ENCODE measurements at regions not wholly inside any gene's neighbourhood (a gene's known extent, or its start where the extent isn't known, plus 50 kb on each side); places are given as distances from the start of the nearest gene placed in this dataset.
"Not testable (repeated sequence)": the region's sequence is repeated elsewhere in the genome, so short reads cannot be mapped to it uniquely, and the experiment has no call there.

DNA sequence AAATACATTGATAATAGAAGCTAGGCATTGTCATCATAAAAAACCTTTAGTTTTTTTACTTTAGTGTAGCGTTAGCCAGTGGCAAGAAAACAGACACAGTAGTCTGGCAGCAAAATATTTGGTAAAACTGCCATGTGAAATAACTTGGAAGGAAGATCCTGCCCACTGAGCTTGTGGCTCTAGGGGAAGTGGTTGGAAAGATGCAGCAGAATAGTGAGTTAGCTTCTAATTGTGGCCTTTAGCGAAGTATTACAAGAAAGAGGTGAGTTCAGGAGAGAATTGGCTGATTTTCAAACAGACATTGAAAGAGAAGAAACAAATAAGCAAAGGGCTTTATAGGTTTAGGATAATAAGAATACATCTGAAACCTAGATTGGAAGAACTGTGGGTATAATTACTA lies 1887.8 kb upstream of the CELF4 start:
- no peak for DNase-seq

DNA sequence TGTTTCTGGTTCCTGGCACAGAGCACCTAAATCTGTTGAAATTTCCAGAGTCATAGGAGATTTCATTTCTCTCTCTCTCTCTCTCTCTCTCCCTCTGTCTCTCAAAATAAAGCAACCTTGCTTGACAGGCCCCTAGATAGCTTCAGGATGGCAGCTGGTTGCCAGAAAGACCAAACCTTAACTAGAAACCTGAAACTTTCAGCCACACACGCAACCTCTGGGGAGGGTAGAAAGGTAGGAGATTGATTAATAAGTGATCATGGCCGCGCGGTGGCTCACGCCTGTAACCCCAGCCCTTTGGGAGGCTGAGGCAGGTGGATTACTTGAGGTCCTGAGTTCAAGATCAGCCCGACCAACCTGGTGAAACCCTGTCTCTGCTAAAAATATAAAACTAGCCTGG lies 1885.4 kb upstream of the CELF4 start:
- DNase-seq = no peak

DNA sequence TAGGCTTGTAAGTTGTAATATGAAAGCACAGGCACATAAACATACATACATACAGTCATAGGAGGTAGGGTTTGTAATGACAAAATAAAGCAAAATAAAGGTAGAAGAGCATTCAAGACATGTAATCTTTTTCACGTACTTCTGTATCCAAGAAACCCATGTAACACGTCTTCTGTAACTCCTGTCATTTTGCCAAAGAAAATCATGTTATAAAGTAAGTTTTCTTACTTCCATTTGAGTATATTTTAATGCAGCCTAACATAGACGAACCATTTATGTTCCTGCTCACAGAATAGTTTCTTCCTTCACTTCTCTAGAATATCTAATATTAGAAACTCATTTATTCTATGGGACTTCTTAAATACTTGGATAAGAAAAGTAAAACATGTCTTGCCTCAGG lies 1884.0 kb upstream of the CELF4 start:
- no peak for DNase-seq

DNA sequence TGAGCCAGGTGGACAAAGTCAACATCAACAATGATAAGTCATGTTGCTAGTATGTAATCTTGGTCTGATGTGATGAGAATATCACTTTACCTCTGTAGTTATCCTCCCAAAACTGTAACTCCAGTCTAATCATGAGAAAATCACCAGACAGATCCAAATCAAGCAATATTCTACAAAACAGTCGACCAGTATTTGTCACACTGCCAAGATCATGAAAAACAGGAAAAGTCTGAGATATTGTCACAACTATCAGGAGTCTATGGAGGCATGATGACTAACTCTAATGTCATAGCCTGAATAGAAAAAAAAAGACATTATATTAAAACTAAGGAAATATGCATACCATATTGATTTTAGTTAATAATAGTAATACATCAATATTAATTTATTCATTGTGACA lies 1883.3 kb upstream of the CELF4 start:
- DNase-seq = no peak

DNA sequence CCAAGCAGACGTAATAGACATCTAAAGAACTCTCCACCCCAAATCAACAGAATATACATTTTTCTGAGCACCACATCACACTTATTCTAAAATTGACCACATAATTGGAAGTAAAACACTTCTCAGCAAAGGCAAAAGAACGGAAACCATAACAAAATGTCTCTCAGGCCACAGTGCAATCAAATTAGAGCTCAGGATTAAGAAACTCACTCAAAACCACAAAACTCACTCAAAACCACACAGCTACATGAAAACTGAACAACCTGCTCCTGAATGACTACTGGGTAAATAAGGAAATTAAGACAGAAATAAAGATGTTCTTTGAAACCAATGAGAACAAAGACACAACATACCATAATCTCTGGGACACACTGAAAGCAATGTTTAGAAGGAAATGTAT lies 1879.4 kb upstream of the CELF4 start:
- not testable (repeated sequence) for DNase-seq

DNA sequence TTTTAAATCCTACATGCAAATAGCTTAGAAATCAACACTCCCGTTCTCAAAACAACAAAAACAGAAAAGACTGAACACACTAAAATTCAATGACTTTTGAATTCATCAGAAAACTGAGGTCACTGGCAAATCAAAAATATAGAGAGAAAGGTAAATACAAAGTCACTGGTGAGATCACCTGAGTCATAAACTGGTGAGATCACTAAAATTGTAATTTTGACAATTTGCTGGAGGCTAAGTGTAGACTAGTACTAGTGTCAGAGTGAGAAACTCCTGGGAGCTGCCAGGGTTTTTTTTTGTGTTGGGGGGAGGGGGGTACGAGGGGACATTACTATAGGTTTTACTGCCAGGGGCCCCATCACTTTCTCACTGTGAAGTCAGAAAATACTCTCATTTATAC lies 1876.0 kb upstream of the CELF4 start:
- DNase-seq = no peak

DNA sequence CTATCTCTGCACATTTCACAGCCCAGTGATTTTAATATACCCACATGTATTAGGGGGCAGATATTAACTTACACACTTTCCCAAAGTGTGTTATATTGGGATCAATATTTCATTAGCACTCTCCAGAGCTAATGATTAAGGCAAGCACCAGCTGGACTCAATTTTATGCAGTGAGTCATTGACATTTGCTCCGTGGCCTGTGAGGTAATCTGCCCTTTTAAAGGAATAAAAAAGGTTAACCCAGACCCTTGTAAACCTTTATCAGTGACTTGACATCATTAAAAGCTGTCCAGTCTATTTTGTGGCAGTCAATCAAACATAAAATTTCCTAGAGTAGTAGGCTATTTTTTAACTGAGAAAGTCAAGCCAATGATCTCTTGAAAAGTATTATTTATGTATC lies 1870.4 kb upstream of the CELF4 start:
- no peak for DNase-seq

DNA sequence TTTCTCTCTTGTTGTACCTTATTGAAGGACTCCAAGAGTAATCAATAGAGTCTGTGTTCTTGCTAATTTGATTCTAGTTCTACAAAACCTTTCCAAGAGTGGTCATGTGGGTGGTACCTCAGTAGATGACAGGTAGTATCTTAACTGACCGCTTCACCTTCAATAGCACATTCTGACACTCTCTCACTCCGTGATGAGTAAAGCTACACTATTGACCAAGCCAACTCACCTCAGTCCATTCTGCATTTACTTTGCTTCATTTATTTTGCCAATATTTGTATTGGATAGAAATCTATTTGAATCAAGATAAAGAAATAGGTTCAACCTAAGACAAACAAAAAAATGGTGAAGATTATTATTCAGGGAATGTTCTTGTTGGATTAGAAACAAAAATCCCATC lies 1869.6 kb upstream of the CELF4 start:
- DNase-seq = no peak

DNA sequence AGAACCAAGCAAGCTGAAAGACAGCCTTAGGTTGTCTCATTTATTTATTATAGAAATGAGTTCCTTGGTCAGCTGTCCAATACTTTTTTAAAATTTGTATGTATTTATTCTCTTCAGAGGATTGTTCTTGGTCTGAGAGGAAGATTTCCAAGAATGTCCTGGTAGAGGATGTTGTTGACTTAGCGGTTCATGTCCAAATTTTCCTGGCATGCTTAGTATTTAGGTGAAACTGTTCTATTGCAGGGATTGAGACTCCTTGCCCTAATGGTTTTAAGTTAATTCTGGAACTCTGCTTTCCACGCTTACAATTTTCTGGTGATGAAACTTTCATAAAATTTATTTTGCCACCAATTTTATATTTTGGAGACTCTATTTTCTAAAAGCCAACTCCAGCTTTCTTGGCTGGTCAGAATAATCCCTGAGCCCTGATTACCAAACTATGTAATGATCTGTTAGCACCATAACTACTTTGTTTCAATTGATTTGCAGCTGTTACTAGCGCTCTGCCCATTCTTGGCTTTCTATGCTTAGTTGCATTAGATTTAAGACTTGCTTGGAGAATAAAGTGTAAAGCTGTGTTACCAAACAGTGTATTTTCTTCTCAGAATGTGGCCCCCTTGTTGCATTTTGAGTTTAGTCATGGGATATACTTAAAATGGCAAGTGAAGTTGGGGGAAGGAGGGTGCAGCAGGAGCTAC lies 1868.8 kb upstream of the CELF4 start:
- DNase-seq = peak; percentile 25

DNA sequence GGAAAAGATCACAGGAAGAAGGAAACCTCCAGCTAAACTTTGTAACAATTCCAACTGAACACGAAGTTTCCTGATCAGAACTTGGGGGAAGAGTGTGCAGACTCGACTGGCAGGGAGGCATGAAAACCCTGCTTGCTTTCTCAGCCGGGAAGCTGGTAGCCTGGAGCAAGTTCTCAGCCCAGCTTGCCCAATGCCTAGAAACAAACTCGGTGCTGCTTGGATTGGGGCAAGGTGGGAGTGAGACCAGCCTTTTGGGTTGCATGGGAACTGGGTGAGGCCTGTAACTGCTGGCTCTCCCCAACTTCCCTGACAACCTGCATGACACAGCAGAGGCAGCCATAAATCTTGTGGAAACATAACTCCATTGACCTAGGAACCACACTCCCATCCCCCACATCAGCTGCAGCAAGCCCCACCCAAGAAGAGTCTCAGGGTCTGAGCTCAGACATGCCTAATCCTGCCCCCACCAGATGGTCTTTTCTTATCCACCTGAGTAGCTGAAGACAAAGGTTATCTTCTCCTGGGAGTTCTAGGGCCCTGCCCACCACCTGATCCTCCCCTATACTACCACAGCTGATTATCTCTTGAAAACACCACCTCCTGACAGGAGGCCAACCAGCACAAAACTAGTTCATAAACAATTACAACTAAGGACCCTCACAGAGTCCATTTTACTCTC lies 1859.7 kb upstream of the CELF4 start:
- no peak for DNase-seq

DNA sequence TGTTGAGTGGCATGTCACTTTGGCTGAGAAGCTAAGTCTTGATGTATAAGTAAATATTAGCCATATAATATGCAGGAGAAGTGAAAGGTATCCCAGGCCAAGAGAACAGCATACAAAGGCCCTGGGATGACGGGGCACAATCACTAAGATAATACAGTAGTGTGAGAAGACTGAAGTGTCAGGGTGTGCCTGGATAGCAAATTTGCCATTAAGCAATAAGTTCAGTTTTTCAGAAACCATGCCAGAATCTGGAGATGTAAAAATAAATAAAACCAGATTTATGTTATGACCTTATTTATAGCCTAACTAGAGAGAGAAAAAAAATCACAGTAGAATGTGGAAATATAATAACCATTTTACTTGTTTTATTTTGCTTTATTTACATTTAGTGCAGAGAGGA lies 1858.7 kb upstream of the CELF4 start:
- DNase-seq = no peak

DNA sequence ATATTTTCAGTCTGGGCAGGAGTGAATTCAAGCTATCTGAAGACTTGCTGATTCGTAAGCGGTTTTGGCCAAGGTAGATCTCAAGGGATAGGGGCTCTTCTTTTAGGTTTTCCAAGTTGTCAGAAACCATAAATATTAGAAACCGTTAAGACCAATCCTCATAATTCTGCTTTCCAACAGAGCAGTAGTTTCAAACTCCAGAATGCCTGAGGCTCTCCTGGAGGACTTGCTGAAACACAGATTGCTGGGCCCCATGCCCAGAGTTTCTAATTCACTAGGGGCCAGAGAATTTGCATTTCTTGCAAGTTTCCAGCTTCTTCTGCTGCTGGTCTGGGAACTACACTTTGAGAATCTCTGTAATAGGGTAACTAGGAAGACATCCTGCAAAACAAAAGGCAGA lies 1855.7 kb upstream of the CELF4 start:
- DNase-seq = peak; percentile 36

DNA sequence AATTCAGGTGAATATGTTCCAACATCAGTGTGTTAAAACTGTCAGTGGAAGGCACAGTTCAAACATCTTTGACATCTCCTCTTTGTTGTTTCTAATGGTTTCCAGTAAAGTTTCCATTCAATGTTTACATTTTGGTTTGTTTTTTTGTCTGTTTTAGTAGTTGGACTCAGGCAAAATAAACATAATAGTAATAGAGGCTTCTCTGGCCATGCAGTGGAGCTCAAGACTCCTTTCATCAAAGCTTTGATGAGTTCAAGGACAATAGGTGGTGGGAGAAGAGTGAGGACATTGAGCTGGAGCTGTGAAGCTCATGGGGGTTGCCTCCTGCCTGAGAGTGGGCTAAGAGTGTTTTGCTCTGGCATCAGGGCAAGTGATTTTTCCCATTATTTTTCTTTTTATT lies 1853.7 kb upstream of the CELF4 start:
- no peak for DNase-seq

DNA sequence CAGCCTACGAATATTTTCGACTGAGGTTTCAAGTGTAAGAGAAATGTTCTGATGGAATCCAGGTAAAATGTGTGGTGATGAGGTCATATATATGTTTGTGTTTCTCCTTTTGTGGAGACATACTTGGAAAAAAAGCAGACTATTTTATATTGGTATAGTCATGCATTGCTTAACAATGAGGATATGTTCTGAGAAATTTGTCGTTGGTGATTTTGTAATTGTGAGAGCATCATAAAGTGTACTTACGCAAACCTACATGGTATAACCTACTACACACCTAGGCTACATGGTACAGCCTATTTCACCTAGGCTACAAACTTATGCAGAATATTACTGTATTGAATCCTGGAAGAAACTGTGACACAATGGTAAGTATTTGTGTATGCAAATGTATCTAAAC lies 1849.9 kb upstream of the CELF4 start:
- DNase-seq = no peak

DNA sequence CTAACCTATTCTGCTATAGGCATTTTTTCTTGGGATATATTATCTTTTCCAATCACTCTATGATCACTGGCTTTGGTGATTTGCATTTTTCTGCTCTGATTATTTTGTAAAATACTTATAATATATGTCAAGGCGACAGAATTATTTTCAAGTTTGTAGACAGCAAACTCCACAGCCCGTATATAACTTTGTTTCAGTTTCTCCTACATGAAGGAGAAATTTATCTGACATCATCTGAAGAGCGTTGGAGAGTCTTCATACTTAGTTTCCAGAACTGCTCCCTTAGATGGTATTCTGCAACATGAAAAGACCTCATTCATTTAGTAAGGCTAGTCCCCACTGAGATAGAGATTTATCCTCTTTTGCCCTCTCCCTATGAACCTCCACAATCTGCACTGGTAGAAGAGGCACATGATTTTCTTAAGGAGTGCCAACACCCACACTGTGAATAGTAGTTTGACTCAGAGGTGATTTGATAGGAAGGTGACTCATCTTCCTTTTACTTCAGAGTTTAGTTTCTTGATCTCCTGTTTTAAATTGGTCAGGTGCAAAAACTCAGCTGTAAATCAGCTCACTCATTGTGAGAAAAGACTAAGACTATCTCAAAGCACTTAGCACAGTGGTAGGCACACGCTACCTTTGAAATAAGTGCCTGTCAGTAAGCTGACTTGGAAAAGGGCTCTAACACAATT lies 1848.6 kb upstream of the CELF4 start:
- DNase-seq = peak; percentile 12

DNA sequence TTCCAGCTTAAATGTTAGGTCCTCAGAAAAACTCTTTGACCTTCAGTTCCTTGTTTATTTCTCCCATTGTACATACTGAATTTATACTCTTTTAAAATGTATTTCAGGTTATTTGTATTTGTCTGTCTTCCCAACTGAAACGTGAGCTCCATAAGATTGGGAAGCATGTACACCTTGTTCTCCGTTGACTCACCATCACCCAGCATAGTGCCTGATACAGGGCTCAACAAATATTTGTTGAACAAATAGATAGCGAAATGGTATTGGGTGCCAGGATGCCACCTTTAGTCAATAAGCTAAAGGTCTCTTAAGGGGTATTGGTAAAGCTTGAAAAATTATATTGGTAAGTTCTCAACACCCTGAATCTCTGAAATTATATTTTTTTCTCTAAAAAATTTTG lies 1841.3 kb upstream of the CELF4 start:
- DNase-seq = no peak

DNA sequence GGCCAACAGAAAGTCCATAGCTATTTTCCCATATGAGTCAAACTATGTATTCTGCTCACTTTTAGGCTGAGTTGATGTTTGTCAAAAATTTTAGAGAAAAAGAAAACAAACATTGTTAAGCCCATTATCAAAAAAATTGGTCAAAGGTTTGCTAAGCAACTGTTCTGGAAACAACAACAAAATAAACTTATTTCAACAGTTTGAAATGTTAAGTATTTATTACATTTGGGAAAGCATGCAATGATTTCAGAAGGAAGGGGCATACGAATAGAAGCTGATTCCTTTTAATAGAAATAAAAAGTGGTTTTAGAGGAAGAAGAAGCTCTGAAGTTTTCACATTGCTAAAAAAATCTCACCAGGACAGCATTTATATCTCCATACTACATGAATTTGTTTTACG lies 1837.5 kb upstream of the CELF4 start:
- no peak for DNase-seq

DNA sequence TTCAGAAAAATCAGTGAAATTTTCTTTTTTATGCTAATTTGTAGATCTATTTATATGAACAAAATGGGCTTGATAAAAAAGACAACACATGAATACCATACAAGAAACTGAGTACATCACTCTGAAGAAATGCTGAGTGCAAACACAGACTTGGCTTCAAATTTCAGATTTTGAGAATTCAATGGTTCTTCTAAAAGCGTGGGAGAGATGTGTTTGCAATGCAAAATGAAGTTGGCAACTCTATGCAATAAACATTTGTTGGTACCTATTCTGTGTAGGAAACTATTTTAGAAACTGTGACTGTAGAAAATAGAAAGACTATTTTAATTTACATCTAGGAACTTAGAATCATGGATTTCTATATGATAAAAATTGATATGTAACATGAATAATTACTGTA lies 1834.1 kb upstream of the CELF4 start:
- DNase-seq = no peak

DNA sequence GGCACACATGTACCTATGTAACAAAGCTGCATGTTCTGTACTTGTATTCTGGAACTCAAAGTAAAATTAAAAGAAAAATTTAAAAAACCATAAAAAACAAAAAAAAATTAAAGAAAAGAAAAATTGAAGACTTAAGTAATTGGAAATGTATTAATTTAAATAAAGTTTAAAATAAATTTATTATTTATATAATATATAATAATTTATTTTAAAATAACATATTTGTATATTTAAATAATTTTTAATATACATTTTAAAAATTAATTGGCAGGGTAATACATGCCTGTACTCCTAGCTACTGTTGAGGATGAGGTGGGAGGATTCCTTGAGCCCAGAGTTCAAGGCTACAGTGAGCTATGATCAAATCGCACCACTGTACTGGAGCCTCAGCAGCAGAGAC lies 1830.6 kb upstream of the CELF4 start:
- DNase-seq = no peak

DNA sequence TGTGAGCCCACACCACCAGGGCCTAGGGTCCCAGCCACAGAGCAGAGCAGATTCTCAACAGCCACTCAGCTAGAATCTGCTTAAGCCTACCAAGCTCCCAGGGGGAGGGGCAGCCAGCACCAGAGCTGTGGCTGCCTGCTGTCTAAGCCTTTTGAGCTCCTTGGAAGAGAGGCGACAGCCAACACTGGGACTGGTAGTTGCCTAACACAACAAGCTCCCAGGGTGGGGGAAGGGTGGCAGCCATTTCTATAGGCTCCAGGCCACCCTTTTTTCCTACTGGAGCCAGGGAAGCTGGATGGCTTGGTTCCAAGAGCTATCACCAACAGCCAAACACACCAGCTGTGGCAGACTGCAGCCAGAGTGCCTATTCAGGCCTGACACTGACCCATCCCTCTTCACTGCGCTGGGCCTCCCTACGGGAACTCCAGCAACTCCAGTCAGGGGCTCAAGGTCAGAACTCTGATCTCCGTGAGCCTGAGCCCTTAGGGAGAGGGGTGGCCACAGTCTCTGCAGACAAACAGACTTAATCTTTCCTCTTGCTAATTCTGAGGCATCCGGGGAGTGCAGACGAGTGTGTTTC lies 1824.3 kb upstream of the CELF4 start:
- no peak for DNase-seq

DNA sequence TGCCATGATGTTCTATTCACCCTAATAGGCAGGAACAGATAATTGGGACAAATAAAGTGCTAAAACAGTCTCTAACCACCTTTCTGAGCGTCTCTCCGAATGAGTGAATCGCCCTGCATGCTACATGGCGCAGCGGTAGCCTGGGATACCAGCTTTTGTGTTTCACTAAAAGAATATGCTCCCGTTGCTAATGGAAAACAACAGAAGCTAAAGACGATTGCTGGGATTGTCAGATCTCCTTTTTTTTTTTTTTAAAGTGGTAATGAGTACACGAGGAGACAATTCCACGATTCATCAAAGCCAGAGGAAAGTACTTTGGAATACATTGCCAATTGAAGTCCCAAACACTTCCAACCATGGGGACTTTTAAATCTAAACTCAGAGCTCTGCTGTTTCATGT lies 1815.3 kb upstream of the CELF4 start:
- no peak for DNase-seq

DNA sequence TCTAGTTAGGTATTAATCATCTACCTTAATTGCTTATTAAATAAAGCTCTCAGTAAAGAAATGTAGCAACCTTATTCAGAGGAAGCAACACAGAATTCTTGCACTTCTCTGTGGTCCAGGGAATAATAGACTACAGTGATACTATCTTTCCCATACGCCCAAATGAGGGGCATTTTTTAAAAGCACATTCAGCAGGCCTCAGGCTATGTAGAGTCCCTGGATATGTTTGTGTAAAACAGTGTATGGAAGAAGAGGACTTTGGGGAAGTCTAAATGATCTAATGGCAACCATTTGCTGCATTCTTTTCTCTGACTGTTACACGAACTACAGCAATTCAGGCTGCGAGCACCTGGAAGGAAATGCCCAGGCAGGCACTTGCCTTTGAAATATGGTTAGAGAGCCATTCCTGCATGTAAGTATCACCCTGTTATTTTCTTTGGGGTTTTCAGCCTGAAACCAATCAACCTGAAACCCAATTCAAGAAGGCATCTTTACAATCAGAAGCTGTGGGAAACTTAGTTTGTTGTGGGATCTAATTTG lies 1814.7 kb upstream of the CELF4 start:
- DNase-seq = no peak

DNA sequence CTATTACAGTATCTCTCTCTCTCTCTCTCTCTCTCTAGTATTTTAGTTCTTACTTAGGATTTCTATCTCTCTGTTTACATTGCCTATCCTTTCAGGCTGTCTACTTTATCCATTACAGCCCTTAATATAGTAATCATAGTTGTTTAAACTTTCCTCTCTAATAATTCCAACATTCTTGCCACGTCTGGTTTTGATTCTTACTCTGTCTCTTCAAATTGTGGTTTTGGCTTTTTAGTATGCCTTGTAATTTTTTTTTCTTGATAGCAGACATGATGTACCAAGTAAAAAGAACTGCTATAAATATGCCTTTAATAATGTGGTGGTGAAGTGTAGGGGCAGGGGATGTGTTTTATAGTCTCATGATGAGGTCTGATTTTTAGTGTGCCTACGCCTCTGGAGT lies 1809.5 kb upstream of the CELF4 start:
- peak; percentile 44 for DNase-seq

DNA sequence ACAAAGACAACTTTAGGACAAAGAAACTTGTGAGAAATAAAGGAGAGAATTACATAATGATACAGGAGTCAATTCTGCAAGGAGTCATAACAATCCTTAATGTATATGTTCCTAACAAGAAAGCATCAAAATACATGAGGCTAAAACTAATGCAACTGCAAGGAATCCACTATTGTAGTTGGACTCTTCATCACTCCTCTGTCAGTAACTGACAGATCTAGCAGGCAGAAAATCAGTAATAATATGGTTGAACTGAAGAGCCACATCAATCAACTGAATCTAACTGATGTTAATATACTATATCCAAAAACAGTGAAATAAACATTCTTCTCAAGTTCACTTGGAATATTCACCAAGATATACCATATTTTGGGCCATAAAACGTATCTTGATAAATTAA lies 1806.4 kb upstream of the CELF4 start:
- DNase-seq = no peak

Measured in fibroblast of upper back skin (primary cell).